OCI-LY1 (cell line): ENCODE measurements at regions not wholly inside any gene's neighbourhood (a gene's known extent, or its start where the extent isn't known, plus 50 kb on each side); places are given as distances from the start of the nearest gene placed in this dataset.

Experiments used
- CTCF ChIP-seq: fragments of 200-600 bp; sonication (generic), shearing (Covaris generic); IDR thresholded peaks from 2 replicates; pipeline ENCODE4 v1.5.1; 2017; ENCODE audit warnings: mild to moderate bottlenecking, antibody characterized with exemption, low read length, moderate library complexity, mixed read lengths
- EZH2 ChIP-seq: fragments of 200-600 bp; sonication (generic), shearing (Covaris generic); IDR thresholded peaks from 2 replicates; pipeline ENCODE4 v1.8.0; 2017; ENCODE audit warnings: borderline replicate concordance, mixed run types, mild to moderate bottlenecking, antibody characterized with exemption, low read length, moderate library complexity, mixed read lengths

- TF ChIP-seq CTCF (no peak), EZH2 (no peak)
Observed at GRCh38 chr5:120236360-120236759, 227.7 kb upstream of the PRR16 start.
